ENCODE measurements at regions not wholly inside any gene's neighbourhood (a gene's known extent, or its start where the extent isn't known, plus 50 kb on each side); places are given as distances from the start of the nearest gene placed in this dataset.

DNA sequence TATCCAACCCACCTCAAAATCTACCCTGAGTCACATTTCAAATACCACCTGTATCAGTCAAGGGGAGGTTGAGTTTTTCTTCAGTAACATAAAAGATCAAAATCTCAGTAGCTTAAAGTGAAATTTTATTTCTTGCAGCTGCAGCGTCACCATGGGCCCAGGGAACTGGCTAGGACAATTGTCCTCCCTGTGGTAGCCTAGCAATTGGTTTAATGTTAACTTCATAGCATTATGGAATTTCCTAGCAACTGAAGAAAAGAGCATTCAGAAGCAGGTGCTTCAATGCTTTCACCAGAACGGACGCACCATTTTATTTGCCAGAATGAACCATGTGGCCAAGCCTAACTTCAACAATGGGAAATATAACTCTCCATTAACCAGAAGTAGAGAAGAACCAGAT, 359.3 kb upstream of the TSHZ3 start:
- TF ChIP-seq, protein P1, sequence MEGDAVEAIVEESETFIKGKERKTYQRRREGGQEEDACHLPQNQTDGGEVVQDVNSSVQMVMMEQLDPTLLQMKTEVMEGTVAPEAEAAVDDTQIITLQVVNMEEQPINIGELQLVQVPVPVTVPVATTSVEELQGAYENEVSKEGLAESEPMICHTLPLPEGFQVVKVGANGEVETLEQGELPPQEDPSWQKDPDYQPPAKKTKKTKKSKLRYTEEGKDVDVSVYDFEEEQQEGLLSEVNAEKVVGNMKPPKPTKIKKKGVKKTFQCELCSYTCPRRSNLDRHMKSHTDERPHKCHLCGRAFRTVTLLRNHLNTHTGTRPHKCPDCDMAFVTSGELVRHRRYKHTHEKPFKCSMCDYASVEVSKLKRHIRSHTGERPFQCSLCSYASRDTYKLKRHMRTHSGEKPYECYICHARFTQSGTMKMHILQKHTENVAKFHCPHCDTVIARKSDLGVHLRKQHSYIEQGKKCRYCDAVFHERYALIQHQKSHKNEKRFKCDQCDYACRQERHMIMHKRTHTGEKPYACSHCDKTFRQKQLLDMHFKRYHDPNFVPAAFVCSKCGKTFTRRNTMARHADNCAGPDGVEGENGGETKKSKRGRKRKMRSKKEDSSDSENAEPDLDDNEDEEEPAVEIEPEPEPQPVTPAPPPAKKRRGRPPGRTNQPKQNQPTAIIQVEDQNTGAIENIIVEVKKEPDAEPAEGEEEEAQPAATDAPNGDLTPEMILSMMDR (IDR thresholded peaks at IDR 0.05), result no peak
- TF ChIP-seq POLR2A (IDR thresholded peaks at IDR 0.05), result no peak
